ENCODE measurements at regions not wholly inside any gene's neighbourhood (a gene's known extent, or its start where the extent isn't known, plus 50 kb on each side); places are given as distances from the start of the nearest gene placed in this dataset.

GRCh38 chr11:29119116-29119515 lies 897.7 kb downstream of the KCNA4 start:
- H3K27me3 ChIP-seq (ENCODE audit: insufficient read depth): no peaks in the 10 kb centered on the region
- WGBS (ENCODE audit: low lambda C conversion rate): 62% methylated on average over 1 of the region's 1 CpG
- peak overlapping the region; percentile 71; the same call in 1 of the 2 replicates for H3K9ac ChIP-seq
- H2AFZ ChIP-seq (ENCODE audit: low read depth): peak overlapping the region; percentile 92; the same call in 1 of the 2 replicates
- H3K27ac ChIP-seq (ENCODE audit: low read depth in 2 of 2, low read length in 1 of 2): peak overlapping the region in 1 of 2 experiments; percentile 88; a peak in 2 of 4 replicates
- H4K20me1 ChIP-seq (ENCODE audit: insufficient read depth): no peaks in the 10 kb centered on the region
- H3F3A ChIP-seq (replicated peaks; ENCODE audit: insufficient read depth): peaks cover 13% of the 10 kb centered on the region
- no peak overlapping the region for H3K4me3 ChIP-seq (ENCODE audit: low read depth in 2 of 2, low read length in 1 of 2)
- no peaks in the 10 kb centered on the region for H3K36me3 ChIP-seq (replicated peaks in 1 of 2; ENCODE audit: control insufficient read depth in 1 of 2, insufficient read depth in 2 of 2, low read length in 1 of 2)
- H3K4me1 ChIP-seq (ENCODE audit: control insufficient read depth in 1 of 2, insufficient read depth in 2 of 2, low read depth in 1 of 2, low read length in 1 of 2): peaks cover 0 to 14% of the 10 kb centered on the region in 2 experiments; a peak in 2 of 4 replicates
- no peaks in the 10 kb centered on the region for H3K79me2 ChIP-seq (ENCODE audit: insufficient read depth)
- peak overlapping the region; percentile 72; the same call in 1 of the 2 replicates for H3K4me2 ChIP-seq
- no peaks in the 10 kb centered on the region for H3K9me2 ChIP-seq
- ChIA-PET CTCF (no interaction called here), POLR2A (no interaction called here)
- TF ChIP-seq GABPA (IDR thresholded peaks at IDR 0.05; ENCODE audit: low read depth) (no peak), USF1 (IDR thresholded peaks at IDR 0.05; ENCODE audit: borderline replicate concordance, low read depth) (no peak), RXRA (IDR thresholded peaks at IDR 0.05; ENCODE audit: borderline replicate concordance, low read depth) (no peak), TEAD4 (IDR thresholded peaks at IDR 0.05; ENCODE audit: borderline replicate concordance, insufficient read depth) (no peak), RFX5 (IDR thresholded peaks at IDR 0.05; ENCODE audit: low read length) (no peak)
- TF ChIP-seq, protein P1, sequence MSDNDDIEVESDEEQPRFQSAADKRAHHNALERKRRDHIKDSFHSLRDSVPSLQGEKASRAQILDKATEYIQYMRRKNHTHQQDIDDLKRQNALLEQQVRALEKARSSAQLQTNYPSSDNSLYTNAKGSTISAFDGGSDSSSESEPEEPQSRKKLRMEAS (IDR thresholded peaks at IDR 0.05; ENCODE audit: low read depth): no peak
- no peak for DNase-seq
- H3K9me3 ChIP-seq: no peaks in the 10 kb centered on the region

DNA sequence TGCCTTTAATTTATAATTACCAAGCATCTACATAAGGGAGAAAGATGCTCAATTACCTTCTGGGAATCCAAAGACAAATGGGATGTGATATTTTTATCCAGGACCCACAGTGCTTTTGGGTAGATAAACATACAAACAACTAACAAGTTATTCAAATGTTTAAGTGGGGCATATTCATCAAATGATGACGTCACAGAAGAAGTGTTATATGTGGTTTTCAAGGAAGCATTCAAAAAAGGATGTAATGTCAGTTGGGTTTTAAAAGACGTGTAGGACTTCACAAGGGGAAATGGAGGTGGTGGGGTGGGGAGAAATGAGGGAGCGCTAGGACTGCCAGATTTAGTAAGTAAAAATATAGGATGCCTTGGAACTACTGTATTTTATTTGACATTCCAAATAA lies 915.9 kb downstream of the KCNA4 start:
- TF ChIP-seq MEF2A (IDR thresholded peaks at IDR 0.05; ENCODE audit: borderline replicate concordance, low read depth) (no peak), SMC3 (IDR thresholded peaks at IDR 0.05; ENCODE audit: low read depth, low read length) (no peak), NFIC (IDR thresholded peaks at IDR 0.05; ENCODE audit: borderline replicate concordance) (no peak), RXRA (IDR thresholded peaks at IDR 0.05; ENCODE audit: borderline replicate concordance, low read depth) (no peak), ELF1 (IDR thresholded peaks at IDR 0.05) (no peak), FOSL2 (IDR thresholded peaks at IDR 0.05; ENCODE audit: borderline replicate concordance, low read depth) (no peak), PBX3 (IDR thresholded peaks at IDR 0.05) (no peak), JUND (IDR thresholded peaks at IDR 0.05) (no peak), POLR2AphosphoS5 (IDR thresholded peaks at IDR 0.05; ENCODE audit: low read depth, low read length) (no peak), IRF3 (IDR thresholded peaks at IDR 0.05; ENCODE audit: low read depth, low read length) (no peak)
- TF ChIP-seq, protein P2, sequence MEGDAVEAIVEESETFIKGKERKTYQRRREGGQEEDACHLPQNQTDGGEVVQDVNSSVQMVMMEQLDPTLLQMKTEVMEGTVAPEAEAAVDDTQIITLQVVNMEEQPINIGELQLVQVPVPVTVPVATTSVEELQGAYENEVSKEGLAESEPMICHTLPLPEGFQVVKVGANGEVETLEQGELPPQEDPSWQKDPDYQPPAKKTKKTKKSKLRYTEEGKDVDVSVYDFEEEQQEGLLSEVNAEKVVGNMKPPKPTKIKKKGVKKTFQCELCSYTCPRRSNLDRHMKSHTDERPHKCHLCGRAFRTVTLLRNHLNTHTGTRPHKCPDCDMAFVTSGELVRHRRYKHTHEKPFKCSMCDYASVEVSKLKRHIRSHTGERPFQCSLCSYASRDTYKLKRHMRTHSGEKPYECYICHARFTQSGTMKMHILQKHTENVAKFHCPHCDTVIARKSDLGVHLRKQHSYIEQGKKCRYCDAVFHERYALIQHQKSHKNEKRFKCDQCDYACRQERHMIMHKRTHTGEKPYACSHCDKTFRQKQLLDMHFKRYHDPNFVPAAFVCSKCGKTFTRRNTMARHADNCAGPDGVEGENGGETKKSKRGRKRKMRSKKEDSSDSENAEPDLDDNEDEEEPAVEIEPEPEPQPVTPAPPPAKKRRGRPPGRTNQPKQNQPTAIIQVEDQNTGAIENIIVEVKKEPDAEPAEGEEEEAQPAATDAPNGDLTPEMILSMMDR (IDR thresholded peaks at IDR 0.05): no peak
- Histone ChIP-seq H3K9me2 (no peaks in the 10 kb centered on the region), H3F3A (replicated peaks; ENCODE audit: insufficient read depth) (no peaks in the 10 kb centered on the region), H3K36me3 (replicated peaks in 1 of 2; ENCODE audit: control insufficient read depth in 1 of 2, insufficient read depth in 2 of 2, low read length in 1 of 2) (no peaks in the 10 kb centered on the region), H3K9ac (no peak overlapping the region), H3K27ac (ENCODE audit: low read depth in 2 of 2, low read length in 1 of 2) (no peak overlapping the region), H3K4me2 (no peak overlapping the region), H3K27me3 (ENCODE audit: insufficient read depth) (no peaks in the 10 kb centered on the region), H3K9me3 (peaks cover 4% of the 10 kb centered on the region; the same call in 1 of the 2 replicates), H3K79me2 (ENCODE audit: insufficient read depth) (no peaks in the 10 kb centered on the region), H4K20me1 (ENCODE audit: insufficient read depth) (no peaks in the 10 kb centered on the region), H3K4me3 (ENCODE audit: low read depth in 2 of 2, low read length in 1 of 2) (no peak overlapping the region), H2AFZ (ENCODE audit: low read depth) (no peak overlapping the region), H3K4me1 (ENCODE audit: control insufficient read depth in 1 of 2, insufficient read depth in 2 of 2, low read depth in 1 of 2, low read length in 1 of 2) (no peaks in the 10 kb centered on the region)
- 58% methylated on average over 3 of the region's 3 CpGs for WGBS (ENCODE audit: low lambda C conversion rate)
- no peak for DNase-seq
- CTCF ChIA-PET: no interaction called here
- POLR2A ChIA-PET: no interaction called here
